ENCODE measurements at regions not wholly inside any gene's neighbourhood (a gene's known extent, or its start where the extent isn't known, plus 50 kb on each side); places are given as distances from the start of the nearest gene placed in this dataset.
A peak's percentile ranks its signal among the peaks of the same experiment; 100 is the strongest.
"Not testable (repeated sequence)": the region's sequence is repeated elsewhere in the genome, so short reads cannot be mapped to it uniquely, and the experiment has no call there.

DNA sequence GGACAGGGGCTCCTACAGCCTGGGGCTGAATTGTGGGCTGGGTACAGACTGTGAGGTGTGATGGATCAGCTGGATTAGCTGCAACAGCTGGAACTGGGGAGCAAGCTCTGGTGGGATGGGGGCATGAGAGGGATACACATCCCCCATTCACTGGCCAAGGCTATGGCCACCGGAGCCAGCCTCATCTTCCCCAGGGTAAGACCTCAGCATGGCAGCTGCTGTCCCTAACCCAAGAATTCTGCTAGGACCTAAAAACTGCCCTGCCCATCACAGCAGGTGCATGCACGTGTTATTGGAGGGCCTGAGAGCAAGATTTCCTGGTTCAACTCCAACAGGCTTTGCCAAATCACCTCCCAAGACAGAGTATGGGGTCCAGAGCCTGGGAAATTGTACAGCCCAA lies 258.6 kb upstream of the AGTR2 start:
- no peak for DNase-seq (ENCODE audit: low read depth)

DNA sequence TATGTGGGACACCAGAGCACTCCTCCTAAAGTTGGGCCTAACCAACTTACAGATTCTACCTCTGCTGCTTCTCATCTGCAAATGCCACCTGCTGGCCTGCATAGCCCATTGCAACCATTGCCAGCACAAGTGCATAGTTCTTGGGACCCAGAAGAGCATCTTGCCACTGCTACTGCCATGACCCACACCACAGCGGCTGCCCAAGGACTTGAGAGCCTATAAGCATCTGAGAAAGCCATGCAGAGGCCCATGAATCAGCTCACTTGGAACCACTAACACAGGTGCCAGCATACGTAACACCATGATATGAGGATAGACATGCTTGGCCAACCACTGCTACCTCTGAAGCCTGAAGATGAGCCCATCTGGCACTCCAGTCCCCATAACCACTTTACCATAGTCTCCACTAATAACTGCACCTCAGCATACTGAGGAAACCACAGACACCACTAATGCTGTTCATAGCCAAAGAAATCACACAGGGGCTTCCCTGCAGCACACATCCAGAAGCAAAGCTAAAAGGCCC lies 258.1 kb upstream of the AGTR2 start:
- no peak for DNase-seq (ENCODE audit: low read depth)

DNA sequence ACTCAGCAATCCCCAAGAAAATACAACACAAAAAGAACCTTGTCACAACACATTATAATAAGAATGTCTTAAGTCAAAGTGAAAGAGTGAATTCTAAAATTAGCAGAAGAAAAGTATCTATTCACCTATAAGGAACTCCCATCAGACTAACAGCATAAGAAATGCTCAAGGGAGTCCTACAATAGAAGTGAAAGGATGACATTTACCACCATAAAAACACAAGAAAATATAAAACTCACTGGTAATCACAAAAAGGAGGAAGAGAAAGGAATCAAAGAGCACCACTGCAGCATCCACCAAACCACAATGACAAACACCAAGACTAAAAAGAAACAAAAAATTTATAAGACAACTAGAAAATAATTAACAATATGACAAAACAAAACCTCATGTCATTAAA lies 257.0 kb upstream of the AGTR2 start:
- no peak for DNase-seq (ENCODE audit: low read depth)

DNA sequence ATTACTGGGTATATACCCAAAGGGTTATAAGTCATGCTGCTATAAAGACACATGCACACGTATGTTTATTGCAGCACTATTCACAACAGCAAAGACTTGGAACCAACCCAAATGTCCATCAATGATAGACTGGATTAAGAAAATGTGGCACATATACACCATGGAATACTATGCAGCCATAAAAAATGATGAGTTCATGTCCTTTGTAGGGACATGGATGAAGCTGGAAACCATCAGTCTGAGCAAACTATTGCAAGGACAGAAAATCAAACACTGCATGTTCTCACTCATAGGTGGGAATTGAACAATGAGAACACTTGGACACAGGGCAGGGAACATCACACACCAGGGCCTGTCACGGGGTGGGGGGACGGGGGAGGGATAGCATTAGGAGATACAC lies 254.9 kb upstream of the AGTR2 start:
- not testable (repeated sequence) for DNase-seq (ENCODE audit: low read depth)

DNA sequence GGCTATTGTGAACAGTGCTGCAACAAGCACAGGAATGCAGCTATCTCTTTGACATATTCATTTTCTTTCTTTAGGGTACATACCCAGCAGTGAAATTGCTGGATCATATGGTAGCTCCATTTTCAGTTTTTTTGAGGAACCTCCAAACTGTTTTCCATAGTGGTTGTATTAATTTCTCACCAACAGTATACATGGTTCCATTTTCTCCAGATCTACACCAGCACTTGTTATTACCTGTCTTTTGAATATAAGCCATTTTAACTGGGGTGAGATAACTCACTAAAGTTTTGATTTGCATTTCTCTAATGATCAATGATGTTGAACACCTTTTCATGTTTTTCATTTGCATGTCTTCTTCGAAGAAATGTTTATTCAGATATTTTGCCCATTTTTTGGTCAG lies 241.1 kb upstream of the AGTR2 start:
- DNase-seq (ENCODE audit: low read depth): no peak

DNA sequence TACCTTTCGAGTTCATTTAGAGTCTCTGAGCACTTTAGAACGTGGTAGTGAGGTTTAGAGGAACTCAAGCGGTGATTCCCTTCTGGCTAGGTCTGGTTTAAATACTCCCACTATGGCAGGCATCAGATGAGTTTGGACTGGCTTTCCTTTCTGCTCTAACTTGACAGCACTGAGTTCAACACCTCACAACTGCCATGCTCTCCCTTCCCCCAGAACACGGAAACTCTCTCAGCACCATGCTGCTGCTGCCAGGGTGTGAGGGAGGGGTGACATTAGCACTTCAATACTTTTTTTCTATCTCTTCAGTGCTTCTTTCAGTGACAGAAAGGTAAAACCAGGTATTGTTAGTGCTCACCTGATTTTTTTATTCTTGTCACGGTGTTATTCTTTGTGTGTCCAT lies 234.5 kb upstream of the AGTR2 start:
- no peak for DNase-seq (ENCODE audit: low read depth)

DNA sequence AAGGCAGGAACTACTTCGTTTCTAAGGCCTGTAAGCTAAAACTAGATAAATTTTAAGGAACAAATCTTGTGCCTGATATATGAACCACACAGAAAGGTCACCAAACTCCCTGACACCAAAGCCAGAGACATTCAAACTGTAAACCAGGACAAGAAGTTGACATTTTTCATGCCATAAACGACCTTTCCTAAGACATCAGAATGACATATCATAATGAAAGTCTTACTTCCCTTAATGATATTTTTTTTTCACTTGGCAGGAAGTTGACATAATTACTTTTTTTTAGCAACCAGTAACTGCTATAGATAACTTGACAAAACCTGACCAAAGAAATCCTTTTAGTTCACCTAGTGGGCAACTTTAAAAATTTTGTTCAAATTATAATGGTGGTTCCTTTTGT lies 231.5 kb upstream of the AGTR2 start:
- DNase-seq (ENCODE audit: low read depth): no peak

DNA sequence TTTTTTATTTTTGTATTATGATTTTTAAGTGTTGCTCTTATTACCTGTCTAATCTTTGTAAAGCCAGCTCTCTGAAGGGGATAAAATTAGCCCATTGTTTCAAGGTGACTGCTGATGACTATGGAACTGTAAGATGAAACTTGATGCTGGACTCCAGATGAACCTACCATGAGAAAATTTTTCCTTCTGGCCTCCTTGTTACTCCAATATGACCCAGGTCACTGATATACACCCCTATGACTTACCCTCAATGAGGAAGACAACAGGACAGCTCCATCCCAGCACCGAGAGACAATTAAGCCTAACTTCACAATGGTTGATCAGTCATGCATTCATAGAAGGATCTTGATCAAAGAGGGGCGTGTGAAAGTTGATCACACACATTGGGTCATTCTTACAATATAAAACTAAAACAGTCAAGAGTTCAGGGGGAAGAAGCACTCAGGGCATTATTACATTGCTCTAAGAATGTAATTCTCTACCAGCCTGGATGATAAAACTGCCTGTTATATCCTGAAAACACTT lies 230.8 kb upstream of the AGTR2 start:
- no peak for DNase-seq (ENCODE audit: low read depth)

DNA sequence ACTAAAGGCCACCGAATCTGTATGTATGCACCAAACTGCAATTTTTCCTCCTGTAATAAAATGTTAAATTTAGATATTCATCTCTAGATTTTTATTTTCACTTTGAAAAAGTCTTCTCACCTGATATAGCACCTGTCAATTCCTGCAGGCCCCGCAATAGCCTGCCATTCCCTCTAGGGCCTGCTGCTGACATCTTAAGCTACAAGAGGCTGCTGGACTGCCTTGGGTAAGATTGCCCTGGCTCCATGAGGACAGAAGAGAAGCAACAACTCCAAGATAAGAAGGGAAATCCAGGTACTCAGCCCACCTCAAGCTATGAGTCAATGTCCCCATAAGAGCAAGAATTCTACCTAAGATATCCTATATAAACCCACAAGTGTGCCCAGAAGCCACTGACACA lies 230.2 kb upstream of the AGTR2 start:
- DNase-seq (ENCODE audit: low read depth): no peak

DNA sequence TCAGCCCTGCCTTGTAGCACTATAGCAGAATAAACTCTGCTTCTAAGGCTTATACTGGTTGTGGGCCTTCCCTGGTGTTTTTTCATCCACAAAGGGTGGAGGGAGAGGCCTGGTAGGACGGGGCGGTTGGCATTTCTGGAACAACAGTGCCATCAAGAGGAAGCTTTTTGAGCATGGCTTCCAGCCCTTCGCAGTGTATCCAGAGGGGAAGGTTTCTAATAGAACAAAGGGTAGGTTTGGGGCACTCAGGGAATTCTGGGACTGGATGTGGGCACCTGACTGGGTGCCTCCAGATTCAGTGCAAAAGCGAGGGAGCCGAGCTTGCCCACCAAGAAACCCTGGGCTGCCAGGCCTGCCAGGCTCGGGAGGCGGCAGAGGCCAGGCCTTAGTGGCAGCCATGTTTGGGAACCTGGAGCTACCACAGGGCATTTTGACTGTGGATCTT lies 229.6 kb upstream of the AGTR2 start:
- DNase-seq (ENCODE audit: low read depth): peak; percentile 24

DNA sequence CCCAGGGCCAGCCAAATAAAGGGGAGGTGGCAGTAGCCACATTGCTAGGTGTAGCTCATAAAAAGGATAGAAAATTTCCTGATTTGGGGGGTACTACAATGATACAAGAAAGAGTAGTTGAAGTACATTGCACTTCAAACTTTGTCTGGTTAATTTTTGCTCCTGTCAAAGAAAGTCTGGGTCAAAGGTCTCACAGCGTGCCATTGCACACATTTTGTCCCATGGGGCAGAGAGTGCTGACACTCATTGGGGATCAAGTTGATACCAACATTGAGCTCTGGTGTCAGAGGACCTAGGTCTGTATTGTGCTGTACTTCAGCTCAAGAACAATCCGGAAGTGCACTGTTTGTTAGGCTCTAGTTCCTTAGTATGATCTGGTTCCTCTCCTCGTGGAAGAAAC lies 229.2 kb upstream of the AGTR2 start:
- DNase-seq (ENCODE audit: low read depth): no peak

DNA sequence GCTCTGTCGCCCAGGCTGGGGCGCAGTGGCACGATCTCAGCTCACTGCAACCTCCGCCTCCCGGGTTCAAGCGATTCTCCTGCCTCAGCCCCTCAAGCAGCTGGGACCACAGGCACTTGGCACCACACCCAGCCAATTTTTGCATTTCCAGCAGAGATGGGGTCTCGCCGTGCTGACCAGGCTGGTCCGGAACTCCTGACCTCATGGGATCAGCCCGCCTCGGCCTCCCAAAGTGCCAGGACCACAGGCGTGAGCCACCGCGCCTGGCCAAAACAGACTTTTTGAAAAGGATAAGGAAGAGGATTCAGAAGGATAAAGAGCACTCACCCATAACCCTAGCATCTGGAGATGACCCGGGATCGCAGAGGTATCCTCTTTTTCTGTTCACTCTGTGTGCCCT lies 224.5 kb upstream of the AGTR2 start:
- no peak for DNase-seq (ENCODE audit: low read depth)

DNA sequence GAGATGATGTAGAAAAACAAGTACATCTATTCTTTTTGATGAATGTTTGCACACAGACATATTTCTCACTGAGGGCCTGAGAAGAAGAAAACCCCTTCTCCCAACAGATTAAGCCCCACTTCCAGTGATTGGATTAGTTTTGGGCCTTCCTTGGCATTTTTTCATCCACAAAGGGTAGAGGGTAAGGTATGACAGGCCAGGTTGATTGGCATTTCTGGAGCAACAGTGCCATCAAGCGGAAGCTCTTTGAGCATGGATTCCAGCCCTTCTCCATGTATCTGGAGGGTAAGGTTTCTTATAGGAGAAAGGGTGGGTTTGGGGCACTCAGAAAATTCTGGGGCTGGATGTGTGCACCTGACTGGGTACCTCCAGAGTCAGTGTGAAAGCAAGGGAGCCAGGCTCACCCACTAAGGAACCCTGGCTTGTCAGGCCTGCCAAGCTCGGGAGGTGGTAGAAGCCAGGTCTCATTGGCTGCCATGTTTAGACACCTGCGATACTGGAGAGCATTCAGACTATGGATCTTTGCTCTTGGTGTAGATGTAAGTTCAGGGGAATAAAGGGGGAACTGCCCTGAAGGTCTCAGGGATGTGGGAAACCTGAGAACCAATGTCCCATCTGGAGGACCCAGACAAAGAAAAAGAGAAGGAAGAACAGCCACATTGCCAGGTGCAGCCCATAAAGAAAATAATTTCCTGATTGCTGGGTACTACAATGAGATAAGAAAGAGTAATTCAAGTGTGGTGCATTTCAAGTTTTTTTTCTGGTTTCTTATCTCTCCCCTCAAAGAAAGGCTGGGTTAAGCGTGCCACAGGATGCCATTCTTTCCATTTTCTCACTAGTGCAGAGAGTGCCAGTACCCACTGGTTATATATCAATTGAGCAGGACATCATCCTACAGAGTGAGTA lies 222.3 kb upstream of the AGTR2 start:
- DNase-seq (ENCODE audit: low read depth): no peak

DNA sequence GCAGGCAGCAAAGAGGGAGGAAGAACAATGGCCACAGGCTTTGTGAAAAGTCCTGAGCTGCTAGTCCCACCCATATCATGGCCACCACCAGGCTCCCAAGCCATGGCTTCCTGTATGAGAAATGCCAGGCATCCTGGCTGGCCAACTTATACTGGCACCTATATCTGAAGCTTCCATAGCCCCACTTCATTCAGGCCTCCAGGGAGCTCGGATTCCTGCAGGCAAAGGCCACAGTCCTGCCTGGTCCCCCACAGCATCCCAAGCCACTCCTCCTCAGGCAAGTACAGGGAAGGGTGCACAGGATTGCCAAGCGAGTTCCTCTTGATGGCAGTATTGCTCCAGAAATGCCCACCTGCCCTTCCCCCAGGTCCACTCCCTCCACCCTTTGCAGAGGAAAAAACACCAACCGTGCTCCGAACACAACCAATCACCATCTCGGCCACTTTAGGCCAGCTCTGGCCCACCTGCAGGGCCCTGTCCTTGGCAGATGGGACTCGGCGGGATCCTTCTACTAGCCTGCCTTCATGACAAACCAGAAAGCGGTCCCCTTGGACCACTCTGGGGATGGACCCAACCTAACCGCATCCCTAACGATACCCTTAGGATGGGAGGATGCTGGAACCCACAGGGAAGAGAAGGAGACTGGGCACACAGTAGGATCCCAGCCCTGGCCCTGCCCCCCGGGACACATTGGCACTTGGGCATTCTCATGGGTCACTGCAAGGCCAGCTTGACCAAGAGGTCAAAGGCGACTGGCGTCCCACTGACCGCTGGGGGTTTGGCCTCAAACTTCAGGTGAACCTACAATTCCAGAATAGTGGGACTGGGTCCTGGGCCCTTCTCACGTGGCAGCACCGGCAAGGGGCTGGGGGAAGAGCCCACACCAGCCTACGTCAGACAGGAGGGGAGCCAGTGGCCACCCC lies 220.4 kb upstream of the AGTR2 start:
- no peak for DNase-seq (ENCODE audit: low read depth)

DNA sequence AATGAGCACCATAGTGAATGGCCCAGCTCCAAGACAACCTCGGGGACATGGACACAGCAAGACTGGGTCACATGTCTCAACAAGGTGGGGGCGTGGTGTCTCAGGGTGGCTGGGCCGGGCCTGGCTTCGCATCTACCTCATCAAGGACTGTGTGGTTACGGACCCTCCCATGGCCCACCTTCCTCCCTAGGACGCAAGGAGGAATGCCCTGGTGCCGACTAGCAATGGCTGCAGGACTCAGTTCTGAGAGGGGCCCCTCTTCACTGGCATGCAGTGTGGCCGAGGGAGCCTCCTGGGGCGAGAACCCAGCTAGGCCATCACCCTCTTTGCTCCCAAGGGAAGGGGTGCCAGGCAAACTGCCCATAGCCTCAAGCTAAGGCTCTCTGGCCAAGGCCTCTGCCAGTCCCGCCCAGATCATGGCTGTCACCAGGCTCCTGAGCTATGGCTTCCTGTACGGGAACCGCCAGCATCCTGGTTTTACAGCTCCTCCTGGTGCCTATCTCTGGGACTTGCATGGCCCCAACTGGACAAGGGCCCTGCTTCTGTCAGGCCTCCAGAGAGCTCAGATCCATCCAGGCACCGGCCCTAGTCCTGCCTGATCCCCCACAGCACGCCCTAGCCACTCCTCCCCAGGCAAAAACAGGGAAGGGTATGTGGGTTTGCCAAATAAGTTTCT lies 218.0 kb upstream of the AGTR2 start:
- no peak for DNase-seq (ENCODE audit: low read depth)

DNA sequence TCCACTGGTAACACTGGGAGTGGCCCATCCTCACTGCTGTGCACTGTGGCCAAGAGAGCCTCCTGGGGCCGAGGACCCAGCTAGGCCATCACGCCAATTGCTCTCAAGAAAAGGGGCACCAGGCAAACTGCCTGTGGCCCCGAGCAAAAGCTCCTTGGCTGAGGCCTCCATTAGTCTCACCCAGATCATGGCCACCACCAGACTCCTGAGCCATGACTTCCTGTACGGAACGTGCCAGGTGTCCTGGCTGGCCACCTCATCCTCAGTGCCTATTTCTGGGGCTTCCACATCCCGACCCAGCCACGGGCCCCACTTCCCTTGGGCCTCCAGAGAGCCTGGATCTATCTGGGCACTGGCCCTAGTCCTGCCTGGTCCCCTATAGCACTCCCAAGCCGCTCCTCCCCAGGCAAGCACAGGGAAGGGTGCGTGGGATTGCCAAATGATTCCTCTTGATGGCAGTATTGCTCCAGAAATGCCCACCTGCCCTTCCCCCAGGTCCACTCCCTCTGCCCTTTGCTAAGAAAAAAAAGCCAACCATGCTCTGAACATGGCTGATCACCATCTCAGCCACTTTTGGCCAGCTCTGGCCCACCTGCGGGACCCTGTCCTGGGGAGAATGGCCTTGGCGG lies 212.6 kb upstream of the AGTR2 start:
- DNase-seq (ENCODE audit: low read depth): no peak

DNA sequence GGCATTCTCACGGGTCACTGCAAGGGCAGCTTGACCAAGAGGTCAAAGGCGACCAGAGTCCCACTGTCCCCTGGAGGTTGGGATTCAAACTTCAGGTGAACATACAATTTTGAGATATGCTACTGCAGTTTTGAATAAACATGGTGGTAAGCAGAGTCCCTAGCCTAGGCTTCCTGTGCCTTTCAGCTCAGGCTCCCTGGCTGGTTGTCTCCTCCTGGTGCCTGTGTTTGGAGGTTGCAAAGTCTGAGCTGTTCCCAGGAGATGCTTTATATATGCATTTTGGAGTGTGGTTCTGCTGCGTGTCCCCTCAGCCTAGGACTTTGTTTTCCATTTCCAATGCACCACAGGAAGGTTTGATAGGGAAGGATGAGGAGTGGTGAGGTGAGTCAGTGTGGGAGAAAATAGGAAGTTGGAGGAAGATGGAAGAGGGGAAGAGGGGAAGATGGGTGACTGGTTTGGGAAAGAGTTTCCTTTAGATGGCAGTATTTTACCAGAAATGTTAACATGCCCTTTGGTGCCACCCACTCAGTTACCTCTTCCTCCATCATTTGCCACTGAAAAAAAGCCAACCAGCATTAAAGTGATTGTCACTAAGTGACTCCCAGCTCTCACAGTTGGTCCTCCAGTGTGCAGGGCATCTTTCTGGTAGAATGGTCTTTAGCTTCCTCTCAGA lies 211.7 kb upstream of the AGTR2 start:
- no peak for DNase-seq (ENCODE audit: low read depth)

DNA sequence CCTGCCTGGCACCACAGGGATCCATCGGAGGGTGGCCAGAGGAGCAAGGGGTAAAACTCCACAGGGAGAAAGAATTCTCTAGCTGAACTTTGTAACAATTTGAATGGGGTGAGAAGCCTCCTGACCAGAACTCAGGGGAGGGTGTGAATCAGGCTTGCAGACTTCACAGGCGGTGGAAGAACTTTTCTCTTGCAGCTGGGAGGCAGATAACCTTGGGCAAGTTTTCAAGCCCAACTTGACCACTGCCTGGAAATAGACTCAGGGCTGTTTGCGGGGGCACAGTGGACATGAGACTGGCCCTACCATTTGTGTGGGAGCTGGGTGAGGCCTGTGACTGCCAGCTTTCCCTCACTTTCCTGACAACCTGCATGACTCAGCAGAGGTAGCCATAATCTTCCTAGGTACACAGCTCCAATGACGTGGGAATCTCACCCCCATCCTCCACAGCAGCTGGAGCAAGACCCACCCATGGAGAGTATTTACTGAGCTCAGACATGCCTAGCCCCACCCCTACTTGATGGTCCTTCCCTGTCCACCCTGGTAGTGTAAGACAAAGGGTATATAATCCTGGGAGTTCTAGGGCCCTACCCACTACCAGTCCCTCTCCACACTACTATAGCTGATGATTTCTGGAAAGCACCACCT lies 210.0 kb upstream of the AGTR2 start:
- no peak for DNase-seq (ENCODE audit: low read depth)

DNA sequence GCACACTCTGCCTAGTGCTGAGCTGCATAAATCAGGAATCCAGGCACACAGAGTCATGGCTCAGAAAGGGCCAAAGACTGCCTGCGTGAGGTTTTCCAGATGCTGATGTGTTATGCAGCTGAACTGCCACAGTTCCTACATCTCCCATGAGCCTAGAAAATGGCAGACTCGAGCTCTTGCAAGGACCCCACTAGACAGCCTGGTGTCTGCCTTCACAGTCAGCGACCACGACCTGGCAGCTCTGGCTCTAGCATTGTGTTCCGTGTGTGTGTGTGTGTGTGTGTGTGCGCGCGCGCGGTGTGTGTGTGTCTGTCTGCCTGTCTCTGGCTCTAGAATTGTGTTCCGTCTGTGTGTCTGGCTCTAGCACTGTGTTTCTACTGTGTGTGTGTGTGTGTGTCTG lies 203.6 kb upstream of the AGTR2 start:
- no peak for DNase-seq (ENCODE audit: low read depth)
